ENCODE measurements at regions not wholly inside any gene's neighbourhood (a gene's known extent, or its start where the extent isn't known, plus 50 kb on each side); places are given as distances from the start of the nearest gene placed in this dataset.
A peak's percentile ranks its signal among the peaks of the same experiment; 100 is the strongest.

DNA sequence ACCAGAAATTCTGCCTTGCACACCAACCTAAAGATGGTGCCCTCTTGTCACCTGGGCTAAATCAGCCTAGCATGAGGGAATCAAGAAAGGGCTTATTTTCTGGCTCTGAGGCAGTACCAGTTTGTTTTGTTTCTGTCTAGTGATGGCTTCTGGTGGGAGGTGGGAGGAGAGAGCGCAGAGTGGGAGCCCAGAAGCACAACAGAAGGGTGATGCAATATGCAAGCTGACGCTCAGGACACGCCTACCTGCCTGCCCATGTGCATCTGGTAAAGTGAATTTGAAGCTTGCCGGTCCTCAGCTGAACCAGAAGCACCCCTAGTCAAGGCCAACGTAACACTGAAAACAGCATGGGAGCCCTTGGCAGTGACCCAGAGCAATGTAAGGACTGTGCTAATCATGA is 138.4 kb upstream of the TIAM1 start:
- Mint-ChIP-seq H3K9me3 (peaks cover 4 to 44% (median 31%) of the 10 kb centered on the region in 8 donors), H3K27ac (no peak overlapping the region), H3K4me1 (no peaks in the 10 kb centered on the region), H3K27me3 (no peaks in the 10 kb centered on the region), H3K4me3 (no peak overlapping the region), H3K36me3 (peaks cover 7 to 11% of the 10 kb centered on the region in 2 donors)
- Histone ChIP-seq H3K4me3 (ENCODE audit: low read length in 2 of 2) (no peak overlapping the region), H3K27ac (ENCODE audit: low read depth, low read length) (no peak overlapping the region), H3K27me3 (ENCODE audit: insufficient read depth, low read length) (no peaks in the 10 kb centered on the region), H3K9me3 (ENCODE audit: control insufficient read depth in 1 of 2, low read length in 2 of 2) (no peaks in the 10 kb centered on the region), H3K4me1 (ENCODE audit: insufficient read depth, low read length) (no peaks in the 10 kb centered on the region), H3K36me3 (ENCODE audit: insufficient read depth, low read length) (no peaks in the 10 kb centered on the region)
- POLR2A ChIA-PET (ENCODE audit: partially characterized antibody) = no interaction called here
- CTCF ChIA-PET (ENCODE audit: partially characterized antibody) = interaction anchor here (0.6 kb wide), 1 partner anchor 400 kb away, joined by 3 read pairs; no protein-coding TSS in a partner anchor
- intact Hi-C loops (cut with micrococcal nuclease) = no loop called here
- no peak for DNase-seq

DNA sequence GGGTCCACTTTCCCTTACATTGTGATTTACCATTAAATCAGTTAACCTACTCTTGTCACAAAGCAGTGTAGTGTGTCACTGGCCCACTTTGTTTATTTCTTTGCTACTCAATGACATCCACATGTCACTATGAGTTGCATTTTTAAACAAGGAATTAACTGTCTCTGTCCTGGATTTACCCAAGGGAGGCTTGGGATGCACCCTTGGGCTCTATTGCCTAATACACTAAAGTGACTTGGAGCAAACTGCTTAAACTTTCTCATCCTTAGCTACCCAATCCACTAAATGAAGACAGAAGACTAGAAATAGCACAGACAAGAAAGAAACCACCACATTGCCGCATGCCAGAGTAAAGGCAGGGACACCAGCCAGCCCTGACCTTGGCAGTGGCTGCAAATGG is 136.2 kb upstream of the TIAM1 start:
- Mint-ChIP-seq H3K36me3 (peaks cover 7 to 9% of the 10 kb centered on the region in 2 donors), H3K4me3 (no peak overlapping the region), H3K9me3 (peaks cover 4 to 34% (median 25%) of the 10 kb centered on the region in 8 donors), H3K27ac (no peak overlapping the region), H3K4me1 (no peaks in the 10 kb centered on the region), H3K27me3 (no peaks in the 10 kb centered on the region)
- Histone ChIP-seq H3K9me3 (ENCODE audit: control insufficient read depth in 1 of 2, low read length in 2 of 2) (no peaks in the 10 kb centered on the region), H3K4me3 (ENCODE audit: low read length in 2 of 2) (no peak overlapping the region), H3K36me3 (ENCODE audit: insufficient read depth, low read length) (no peaks in the 10 kb centered on the region), H3K4me1 (ENCODE audit: insufficient read depth, low read length) (no peaks in the 10 kb centered on the region), H3K27me3 (ENCODE audit: insufficient read depth, low read length) (no peaks in the 10 kb centered on the region), H3K27ac (ENCODE audit: low read depth, low read length) (no peak overlapping the region)
- intact Hi-C loops (cut with micrococcal nuclease) = no loop called here
- ChIA-PET CTCF (ENCODE audit: partially characterized antibody) (no interaction called here), POLR2A (ENCODE audit: partially characterized antibody) (no interaction called here)
- no peak for DNase-seq

DNA sequence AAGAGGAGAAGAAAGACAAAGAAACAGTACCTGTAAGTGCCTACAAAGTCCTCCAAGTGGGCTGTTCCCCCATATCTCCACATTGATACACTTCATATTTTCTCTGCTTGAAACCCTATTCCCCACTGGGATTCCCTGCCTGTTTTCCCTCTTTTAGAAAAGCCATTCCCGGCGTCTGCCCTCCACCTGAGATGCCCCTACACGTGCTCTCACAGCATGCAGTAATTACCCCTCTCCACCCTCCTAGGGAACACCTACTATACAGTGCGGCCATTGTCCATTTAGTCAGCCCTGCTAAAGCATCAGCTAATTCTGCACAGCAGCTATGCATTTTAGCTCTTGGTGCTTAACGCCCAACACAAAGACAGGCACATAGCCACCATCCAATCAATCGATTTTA is 135.7 kb upstream of the TIAM1 start:
- POLR2A ChIA-PET (ENCODE audit: partially characterized antibody) = no interaction called here

DNA sequence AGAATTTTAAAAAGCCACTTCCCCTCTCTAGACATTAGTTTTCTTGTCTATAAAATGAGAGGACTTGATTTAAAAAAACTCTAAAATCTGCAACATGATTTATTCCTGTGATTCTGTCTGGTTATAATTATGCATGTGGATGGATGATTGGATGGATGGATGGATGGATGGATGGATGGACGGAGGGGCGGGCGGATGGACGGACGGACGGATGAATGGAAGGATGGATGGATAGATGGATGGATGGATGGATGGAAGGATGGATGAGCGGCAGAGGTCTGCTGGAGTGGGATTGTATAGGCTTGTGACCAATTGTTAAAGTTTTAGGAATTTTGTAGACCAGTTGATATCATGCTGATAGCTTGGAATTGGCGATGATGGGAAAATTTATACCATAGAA is 135.2 kb upstream of the TIAM1 start:
- Histone ChIP-seq H3K4me3 (ENCODE audit: low read length in 2 of 2) (no peak overlapping the region), H3K36me3 (ENCODE audit: insufficient read depth, low read length) (no peaks in the 10 kb centered on the region), H3K9me3 (ENCODE audit: control insufficient read depth in 1 of 2, low read length in 2 of 2) (no peaks in the 10 kb centered on the region), H3K27ac (ENCODE audit: low read depth, low read length) (no peak overlapping the region), H3K27me3 (ENCODE audit: insufficient read depth, low read length) (no peaks in the 10 kb centered on the region), H3K4me1 (ENCODE audit: insufficient read depth, low read length) (no peaks in the 10 kb centered on the region)
- ChIA-PET POLR2A (ENCODE audit: partially characterized antibody) (no interaction called here), CTCF (ENCODE audit: partially characterized antibody) (no interaction called here)
- H3K4me1 Mint-ChIP-seq = no peaks in the 10 kb centered on the region
- peaks cover 2% of the 10 kb centered on the region in 2 donors for H3K36me3 Mint-ChIP-seq
- no peak for DNase-seq
- H3K27me3 Mint-ChIP-seq = no peaks in the 10 kb centered on the region
- peaks cover 4 to 24% (median 18%) of the 10 kb centered on the region in 8 donors for H3K9me3 Mint-ChIP-seq
- no peak overlapping the region for H3K4me3 Mint-ChIP-seq
- intact Hi-C loops (cut with micrococcal nuclease) = no loop called here
- peak overlapping the region in 1 of 7 donors; percentile 14 for H3K27ac Mint-ChIP-seq

More for the DNA sequence above, 135.7 kb upstream of the TIAM1 start:
- H3K27me3 Mint-ChIP-seq = no peaks in the 10 kb centered on the region
- no peaks in the 10 kb centered on the region for H3K4me1 Mint-ChIP-seq
- DNase-seq = no peak
- Histone ChIP-seq H3K9me3 (ENCODE audit: control insufficient read depth in 1 of 2, low read length in 2 of 2) (no peaks in the 10 kb centered on the region), H3K27me3 (ENCODE audit: insufficient read depth, low read length) (no peaks in the 10 kb centered on the region), H3K4me1 (ENCODE audit: insufficient read depth, low read length) (no peaks in the 10 kb centered on the region), H3K4me3 (ENCODE audit: low read length in 2 of 2) (no peak overlapping the region), H3K27ac (ENCODE audit: low read depth, low read length) (no peak overlapping the region), H3K36me3 (ENCODE audit: insufficient read depth, low read length) (no peaks in the 10 kb centered on the region)
- no peak overlapping the region for H3K4me3 Mint-ChIP-seq
- CTCF ChIA-PET (ENCODE audit: partially characterized antibody) = no interaction called here
- H3K27ac Mint-ChIP-seq = peak overlapping the region in 1 of 7 donors; percentile 32
- intact Hi-C loops (cut with micrococcal nuclease) = no loop called here
- peaks cover 4 to 29% (median 21%) of the 10 kb centered on the region in 8 donors for H3K9me3 Mint-ChIP-seq
- H3K36me3 Mint-ChIP-seq = peaks cover 3 to 4% of the 10 kb centered on the region in 2 donors

DNA sequence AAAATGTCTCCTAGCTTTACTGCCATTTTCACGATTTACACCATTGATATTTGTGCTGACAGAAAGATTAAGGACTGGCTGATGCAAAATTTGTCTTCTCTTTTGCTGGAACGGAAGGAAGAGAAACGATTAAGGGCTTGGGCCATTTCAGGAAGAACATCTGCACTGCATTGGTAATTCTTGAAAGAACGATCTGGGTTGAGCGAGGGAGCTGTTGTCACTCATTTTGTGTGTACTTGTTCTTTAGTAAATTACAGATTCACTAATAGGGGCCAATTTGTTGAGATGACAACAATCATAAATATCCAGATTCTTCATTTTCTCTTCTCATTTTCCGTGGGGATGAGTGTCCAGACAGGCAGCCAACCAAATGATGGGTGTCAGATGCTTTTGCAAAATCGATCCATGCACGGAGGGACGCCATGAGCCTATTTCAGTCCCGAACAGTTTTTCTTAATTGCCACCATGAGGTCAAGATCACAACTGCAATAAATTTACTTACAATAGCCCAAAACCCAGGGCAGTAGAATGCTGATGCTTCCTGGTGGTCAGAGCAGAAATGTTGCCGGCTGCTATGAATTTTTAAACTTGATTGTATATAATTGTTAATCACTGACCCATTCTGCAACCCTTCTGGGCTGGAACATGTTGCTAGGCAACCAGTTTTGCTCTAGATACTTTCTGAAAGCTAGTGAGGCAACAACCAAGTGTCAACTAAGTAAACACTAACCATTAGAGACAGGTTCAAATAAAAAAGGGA is 132.4 kb upstream of the TIAM1 start:
- Mint-ChIP-seq H3K9me3 (peaks cover 4 to 13% (median 6%) of the 10 kb centered on the region in 8 donors), H3K27me3 (no peaks in the 10 kb centered on the region), H3K27ac (no peak overlapping the region), H3K36me3 (peaks cover 0 to 2% of the 10 kb centered on the region in 2 donors), H3K4me1 (no peaks in the 10 kb centered on the region), H3K4me3 (no peak overlapping the region)
- ChIA-PET CTCF (ENCODE audit: partially characterized antibody) (no interaction called here), POLR2A (ENCODE audit: partially characterized antibody) (no interaction called here)
- H3K4me1 ChIP-seq (ENCODE audit: insufficient read depth, low read length) = no peaks in the 10 kb centered on the region
- no peaks in the 10 kb centered on the region for H3K27me3 ChIP-seq (ENCODE audit: insufficient read depth, low read length)
- H3K9me3 ChIP-seq (ENCODE audit: control insufficient read depth in 1 of 2, low read length in 2 of 2) = no peaks in the 10 kb centered on the region
- no peaks in the 10 kb centered on the region for H3K36me3 ChIP-seq (ENCODE audit: insufficient read depth, low read length)
- DNase-seq = no peak
- H3K4me3 ChIP-seq (ENCODE audit: low read length in 2 of 2) = no peak overlapping the region
- no peak overlapping the region for H3K27ac ChIP-seq (ENCODE audit: low read depth, low read length)
- intact Hi-C loops (cut with micrococcal nuclease) = no loop called here

DNA sequence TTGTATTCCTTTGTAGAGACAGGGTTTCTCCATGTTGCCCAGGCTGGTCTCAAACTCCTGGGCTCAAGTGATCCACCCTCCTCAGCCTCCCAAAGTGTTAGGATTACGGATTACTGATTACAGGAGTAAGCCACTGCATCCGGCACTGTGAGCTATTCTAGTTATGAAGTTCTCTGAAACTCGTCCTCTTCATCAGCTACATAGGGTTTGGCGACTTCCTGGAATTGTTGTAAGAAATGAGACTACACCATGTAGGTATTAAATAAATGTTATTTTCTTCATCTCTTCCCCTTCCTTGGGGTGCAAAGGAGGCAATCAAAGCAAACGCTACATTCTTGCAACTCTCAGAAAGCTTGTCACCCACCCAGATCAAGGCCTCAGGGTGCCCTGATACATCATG is 131.2 kb upstream of the TIAM1 start:
- no peaks in the 10 kb centered on the region for H3K4me1 ChIP-seq (ENCODE audit: insufficient read depth, low read length)
- no peak overlapping the region for H3K27ac ChIP-seq (ENCODE audit: low read depth, low read length)
- no peak overlapping the region for H3K4me3 ChIP-seq (ENCODE audit: low read length in 2 of 2)
- Mint-ChIP-seq H3K27ac (no peak overlapping the region), H3K36me3 (peaks cover 0 to 2% of the 10 kb centered on the region in 2 donors), H3K4me1 (no peaks in the 10 kb centered on the region), H3K9me3 (peaks cover 0 to 4% (median under 1%) of the 10 kb centered on the region in 8 donors), H3K4me3 (no peak overlapping the region), H3K27me3 (no peaks in the 10 kb centered on the region)
- no peaks in the 10 kb centered on the region for H3K36me3 ChIP-seq (ENCODE audit: insufficient read depth, low read length)
- no peak for DNase-seq
- POLR2A ChIA-PET (ENCODE audit: partially characterized antibody) = no interaction called here
- no peaks in the 10 kb centered on the region for H3K27me3 ChIP-seq (ENCODE audit: insufficient read depth, low read length)
- CTCF ChIA-PET (ENCODE audit: partially characterized antibody) = interaction anchor here (0.7 to 1.4 kb wide), 2 partner anchors 10 to 106 kb away, joined by 3 to 5 read pairs; no protein-coding TSS in a partner anchor
- intact Hi-C loops (cut with micrococcal nuclease) = no loop called here
- H3K9me3 ChIP-seq (ENCODE audit: control insufficient read depth in 1 of 2, low read length in 2 of 2) = no peaks in the 10 kb centered on the region

DNA sequence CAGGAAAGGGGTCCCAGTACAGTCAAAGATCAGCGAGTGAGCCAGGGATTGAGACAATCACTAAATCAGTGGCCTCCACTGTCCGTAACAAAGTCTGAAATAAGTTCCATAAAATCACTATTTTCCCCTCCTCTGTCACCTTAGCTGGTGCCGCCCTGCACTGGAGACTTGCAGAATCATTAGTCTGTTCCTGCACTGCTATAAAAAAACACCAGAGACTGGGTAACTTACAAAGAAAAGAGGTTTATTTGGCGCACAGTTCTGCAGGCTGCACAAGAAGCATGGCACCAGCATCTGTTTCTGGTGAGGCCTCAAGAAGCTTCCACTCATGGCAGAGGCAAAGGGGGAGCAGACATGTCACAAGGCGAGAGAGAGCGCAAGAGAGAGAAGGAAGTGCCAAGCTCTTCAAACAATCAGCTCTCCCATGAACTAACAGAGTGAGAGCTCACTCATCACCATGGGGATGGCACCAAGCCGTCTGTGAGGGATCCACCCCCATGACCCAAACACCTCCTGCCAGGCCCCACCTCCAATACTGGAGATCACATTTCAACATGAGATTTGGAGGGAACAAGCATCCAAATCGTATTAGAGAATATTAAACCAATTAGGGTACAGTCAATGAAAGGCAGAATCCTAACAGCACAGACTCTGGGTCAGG is 129.8 kb upstream of the TIAM1 start:
- no peaks in the 10 kb centered on the region for H3K36me3 Mint-ChIP-seq
- intact Hi-C loops (cut with micrococcal nuclease) = no loop called here
- no peaks in the 10 kb centered on the region for H3K4me1 ChIP-seq (ENCODE audit: insufficient read depth, low read length)
- H3K9me3 Mint-ChIP-seq = peaks cover 0 to 2% (median 0%) of the 10 kb centered on the region in 8 donors
- DNase-seq = no peak
- no peak overlapping the region for H3K4me3 ChIP-seq (ENCODE audit: low read length in 2 of 2)
- H3K27me3 ChIP-seq (ENCODE audit: insufficient read depth, low read length) = no peaks in the 10 kb centered on the region
- H3K27me3 Mint-ChIP-seq = no peaks in the 10 kb centered on the region
- no peak overlapping the region for H3K27ac ChIP-seq (ENCODE audit: low read depth, low read length)
- POLR2A ChIA-PET (ENCODE audit: partially characterized antibody) = no interaction called here
- H3K4me1 Mint-ChIP-seq = no peaks in the 10 kb centered on the region
- no peaks in the 10 kb centered on the region for H3K36me3 ChIP-seq (ENCODE audit: insufficient read depth, low read length)
- CTCF ChIA-PET (ENCODE audit: partially characterized antibody) = interaction anchor here (0.7 kb wide), 1 partner anchor 19 kb away, joined by 4 read pairs; no protein-coding TSS in a partner anchor
- H3K4me3 Mint-ChIP-seq = no peak overlapping the region
- no peaks in the 10 kb centered on the region for H3K9me3 ChIP-seq (ENCODE audit: control insufficient read depth in 1 of 2, low read length in 2 of 2)
- H3K27ac Mint-ChIP-seq = peak overlapping the region in 1 of 7 donors; percentile 83

Data from CD4-positive, alpha-beta memory T cell (primary cell).